Left lung (tissue), 4 donors: ENCODE measurements at regions not wholly inside any gene's neighbourhood (a gene's known extent, or its start where the extent isn't known, plus 50 kb on each side); places are given as distances from the start of the nearest gene placed in this dataset.

Experiments used
- ATAC-seq: fragments of 200-7000 bp; cut with Tn5 transposase; one replicate; pipeline ENCODE4 v1.9.1; 2020; ENCODE audit warnings: moderate library complexity
- DNase-seq, 4 donors: peaks; one replicate each; pipeline ENCODE4 v3.0.0-alpha.2; 2013 to 2020
- H3K27ac ChIP-seq, 2 donors: fragments of 200-600 bp; sonication (generic) in 1 of 2; one replicate each; pipeline versions ENCODE4 v1.5.0 to v1.8.0; 2020 to 2021
- H3K27me3 ChIP-seq, 2 donors: fragments of 200-600 bp; sonication (generic) in 1 of 2; one replicate each; pipeline versions ENCODE4 v1.5.0 to v1.8.0; 2020 to 2021
- H3K36me3 ChIP-seq, 2 donors: fragments of 200-600 bp; sonication (generic) in 1 of 2; one replicate each; pipeline versions ENCODE4 v1.5.0 to v1.8.0; 2020 to 2021
- H3K4me1 ChIP-seq, 2 donors: fragments of 200-600 bp; one replicate each; pipeline ENCODE4 v1.8.0; 2021
- H3K4me3 ChIP-seq, 2 donors: fragments of 200-600 bp; sonication (generic) in 1 of 2; one replicate each; pipeline versions ENCODE4 v1.5.0 to v1.8.0; 2020 to 2021; ENCODE audit warnings: mild to moderate bottlenecking in 1 of 2
- H3K9me3 ChIP-seq, 2 donors: fragments of 200-600 bp; sonication (generic) in 1 of 2; one replicate each; pipeline versions ENCODE4 v1.5.0 to v1.8.0; 2020 to 2021
- CTCF ChIP-seq, 2 donors: fragments of 200-600 bp; sonication (generic) in 1 of 2; IDR thresholded peaks; one replicate each; pipeline versions ENCODE4 v1.5.0 to v1.8.0; 2021; ENCODE audit warnings: antibody characterized with exemption in 2 of 2
- intact Hi-C, 2 donors: fragments of 100-400 bp; cut with DNase I; formaldehyde crosslinking; loops; one replicate each; pipeline versions ENCODE4 v1.11.2 to v1.14.2; 2022
- donor health status: DM: no; HTN: yes; CAD: no.
- donor health status: DM: no; HTN: no; CAD: no.

- Histone ChIP-seq H3K4me1 (no peaks in the 10 kb centered on the region), H3K27me3 (no peaks in the 10 kb centered on the region), H3K27ac (no peak overlapping the region), H3K9me3 (no peaks in the 10 kb centered on the region), H3K4me3 (no peak overlapping the region), H3K36me3 (no peaks in the 10 kb centered on the region)
- ATAC-seq = no peak
- no peak for TF ChIP-seq CTCF (IDR thresholded peaks at IDR 0.05)
- intact Hi-C loops = no loop called here
- no peak for DNase-seq
Measured at GRCh38 chrX:15167826-15168225, 102.1 kb downstream of the ASB9 start.

GRCh38 chrX:15165832-15166231 lies 104.1 kb downstream of the ASB9 start:
- intact Hi-C loops = no loop called here
- ATAC-seq (no peak), DNase-seq (no peak)
- Histone ChIP-seq H3K27ac (no peak overlapping the region), H3K4me3 (no peak overlapping the region), H3K36me3 (no peaks in the 10 kb centered on the region), H3K4me1 (no peaks in the 10 kb centered on the region), H3K9me3 (no peaks in the 10 kb centered on the region), H3K27me3 (no peaks in the 10 kb centered on the region)
- TF ChIP-seq CTCF (IDR thresholded peaks at IDR 0.05) = no peak

GRCh38 chrX:15163131-15163530 lies 106.8 kb downstream of the ASB9 start:
- no peaks in the 10 kb centered on the region for H3K9me3 ChIP-seq
- no peaks in the 10 kb centered on the region for H3K27me3 ChIP-seq
- H3K4me3 ChIP-seq = no peak overlapping the region
- H3K4me1 ChIP-seq = no peaks in the 10 kb centered on the region
- intact Hi-C loops = no loop called here
- DNase-seq = no peak
- no peak for TF ChIP-seq CTCF (IDR thresholded peaks at IDR 0.05)
- H3K36me3 ChIP-seq = no peaks in the 10 kb centered on the region
- H3K27ac ChIP-seq = no peak overlapping the region
- ATAC-seq = no peak

- no peak for ATAC-seq
- intact Hi-C loops = no loop called here
- Histone ChIP-seq H3K9me3 (no peaks in the 10 kb centered on the region), H3K27ac (no peak overlapping the region), H3K36me3 (no peaks in the 10 kb centered on the region), H3K27me3 (no peaks in the 10 kb centered on the region), H3K4me3 (no peak overlapping the region), H3K4me1 (no peaks in the 10 kb centered on the region)
- TF ChIP-seq CTCF (IDR thresholded peaks at IDR 0.05) = no peak
- no peak for DNase-seq
Measured at GRCh38 chrX:15160558-15161095, 109.3 kb downstream of the ASB9 start.

- H3K9me3 ChIP-seq = no peaks in the 10 kb centered on the region
- no peaks in the 10 kb centered on the region for H3K36me3 ChIP-seq
- H3K4me3 ChIP-seq = no peak overlapping the region
- H3K27ac ChIP-seq = no peak overlapping the region
- intact Hi-C loops = no loop called here
- H3K27me3 ChIP-seq = peaks cover 0 to 11% of the 10 kb centered on the region in 2 donors
- ATAC-seq (no peak), DNase-seq (no peak)
- TF ChIP-seq CTCF (IDR thresholded peaks at IDR 0.05) = no peak
- no peaks in the 10 kb centered on the region for H3K4me1 ChIP-seq
Measured at GRCh38 chrX:15158736-15159406, 111.0 kb downstream of the ASB9 start.
